ENCODE measurements at regions not wholly inside any gene's neighbourhood (a gene's known extent, or its start where the extent isn't known, plus 50 kb on each side); places are given as distances from the start of the nearest gene placed in this dataset.
"Not testable (repeated sequence)": the region's sequence is repeated elsewhere in the genome, so short reads cannot be mapped to it uniquely, and the experiment has no call there.

DNA sequence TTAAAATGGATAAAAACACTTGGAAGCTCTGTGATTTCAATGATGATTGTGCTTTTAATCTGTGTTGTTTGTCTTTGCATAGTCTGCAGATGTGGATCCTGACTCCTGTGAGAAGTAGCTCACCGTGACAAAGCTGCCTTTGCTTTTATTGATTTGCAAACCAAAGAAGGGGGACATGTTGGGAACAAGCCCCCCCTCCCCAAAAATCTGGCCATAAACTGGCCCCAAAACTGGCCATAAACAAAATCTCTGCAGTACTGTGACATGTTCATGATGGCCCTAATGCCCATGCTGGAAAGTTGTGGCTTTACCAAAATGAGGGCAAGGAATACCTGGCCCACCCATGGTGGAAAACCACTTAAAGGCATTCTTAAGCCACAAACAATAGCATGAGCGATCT is 202.4 kb downstream of the YTHDC2 start:
- not testable (repeated sequence) for H3K79me2 ChIP-seq (ENCODE audit: control insufficient read depth, insufficient read depth, low read length, unreplicated experiment); H3K27me3 ChIP-seq (ENCODE audit: insufficient read depth, low read length); H3K4me1 ChIP-seq (ENCODE audit: control insufficient read depth, insufficient read depth, low read length, unreplicated experiment); H3K4me3 ChIP-seq (ENCODE audit: low read depth, low read length); H3K27ac ChIP-seq (ENCODE audit: low read depth, low read length); H2AFZ ChIP-seq (ENCODE audit: low read length, unreplicated experiment); H3K36me3 ChIP-seq (ENCODE audit: insufficient read depth, low read length)

DNA sequence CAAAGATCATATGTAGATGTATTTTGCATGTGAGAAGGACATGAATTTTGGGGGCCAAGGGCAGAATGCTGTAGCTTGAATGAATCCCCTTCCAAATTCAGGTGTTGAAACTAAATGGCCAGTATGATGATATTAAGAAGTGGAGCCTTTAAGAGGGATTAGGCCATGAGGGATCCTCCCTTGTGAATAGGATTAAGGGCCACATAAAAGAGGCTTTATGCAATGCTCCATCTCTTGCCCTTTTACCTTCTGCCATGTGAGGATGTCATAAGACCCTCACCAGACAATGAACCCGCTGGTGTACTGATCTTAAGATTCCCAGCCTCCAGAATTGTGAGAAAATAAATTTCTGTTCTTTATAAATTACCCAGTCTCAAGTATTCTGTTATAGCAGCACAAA is 206.1 kb downstream of the YTHDC2 start:
- H3K79me2 ChIP-seq (ENCODE audit: control insufficient read depth, insufficient read depth, low read length, unreplicated experiment) = no peaks in the 10 kb centered on the region
- no peak overlapping the region for H3K27ac ChIP-seq (ENCODE audit: low read depth, low read length)
- H3K36me3 ChIP-seq (ENCODE audit: insufficient read depth, low read length) = no peaks in the 10 kb centered on the region
- no peaks in the 10 kb centered on the region for H3K4me1 ChIP-seq (ENCODE audit: control insufficient read depth, insufficient read depth, low read length, unreplicated experiment)
- H3K4me3 ChIP-seq (ENCODE audit: low read depth, low read length) = no peak overlapping the region
- H3K27me3 ChIP-seq (ENCODE audit: insufficient read depth, low read length) = no peaks in the 10 kb centered on the region
- H2AFZ ChIP-seq (ENCODE audit: low read length, unreplicated experiment) = no peak overlapping the region

DNA sequence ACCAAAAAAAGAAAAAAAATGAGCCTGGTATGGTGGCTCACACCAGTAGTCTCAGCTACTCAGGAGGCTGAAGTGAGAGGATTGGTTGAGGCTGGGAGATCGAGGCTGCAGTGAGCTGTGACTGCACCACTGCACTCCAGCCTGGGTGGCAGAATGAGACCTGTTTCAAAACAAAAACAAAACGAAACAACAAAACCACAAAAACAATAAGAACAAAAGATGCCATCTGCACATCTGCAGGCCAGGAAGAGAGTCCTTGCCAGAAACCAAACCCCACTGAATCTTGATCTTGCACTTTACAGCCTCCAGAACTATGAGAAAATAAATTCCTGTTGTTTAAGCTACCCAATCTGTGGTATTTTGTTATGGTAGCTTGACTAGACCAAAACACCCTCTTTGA is 207.7 kb downstream of the YTHDC2 start:
- Histone ChIP-seq H3K4me3 (ENCODE audit: low read depth, low read length) (no peak overlapping the region), H3K27me3 (ENCODE audit: insufficient read depth, low read length) (no peaks in the 10 kb centered on the region), H3K36me3 (ENCODE audit: insufficient read depth, low read length) (no peaks in the 10 kb centered on the region), H3K27ac (ENCODE audit: low read depth, low read length) (no peak overlapping the region), H3K4me1 (ENCODE audit: control insufficient read depth, insufficient read depth, low read length, unreplicated experiment) (no peaks in the 10 kb centered on the region), H3K79me2 (ENCODE audit: control insufficient read depth, insufficient read depth, low read length, unreplicated experiment) (no peaks in the 10 kb centered on the region), H2AFZ (ENCODE audit: low read length, unreplicated experiment) (no peak overlapping the region)

DNA sequence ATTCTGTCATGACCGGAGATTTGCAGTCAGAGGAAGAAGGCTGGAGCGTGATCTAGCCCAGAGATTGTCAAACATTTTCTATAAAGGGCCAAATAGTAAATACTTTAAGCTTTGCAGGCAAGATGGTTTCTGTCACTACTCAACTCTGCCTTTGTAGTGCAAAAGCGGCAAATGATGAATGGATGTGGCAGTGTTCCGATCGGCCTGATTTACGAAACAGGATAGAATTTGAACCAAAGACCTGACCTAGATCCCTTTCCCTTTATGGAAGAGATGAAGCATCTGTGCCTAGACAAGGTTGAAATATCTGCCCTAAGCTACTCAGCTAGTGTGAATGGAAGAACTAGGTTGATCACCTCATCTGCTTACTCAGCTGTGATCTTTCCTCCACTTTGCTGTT is 209.5 kb downstream of the YTHDC2 start:
- Histone ChIP-seq H3K79me2 (ENCODE audit: control insufficient read depth, insufficient read depth, low read length, unreplicated experiment) (no peaks in the 10 kb centered on the region), H3K4me1 (ENCODE audit: control insufficient read depth, insufficient read depth, low read length, unreplicated experiment) (no peaks in the 10 kb centered on the region), H3K36me3 (ENCODE audit: insufficient read depth, low read length) (no peaks in the 10 kb centered on the region), H3K27ac (ENCODE audit: low read depth, low read length) (no peak overlapping the region), H3K27me3 (ENCODE audit: insufficient read depth, low read length) (no peaks in the 10 kb centered on the region), H2AFZ (ENCODE audit: low read length, unreplicated experiment) (no peak overlapping the region), H3K4me3 (ENCODE audit: low read depth, low read length) (no peak overlapping the region)

DNA sequence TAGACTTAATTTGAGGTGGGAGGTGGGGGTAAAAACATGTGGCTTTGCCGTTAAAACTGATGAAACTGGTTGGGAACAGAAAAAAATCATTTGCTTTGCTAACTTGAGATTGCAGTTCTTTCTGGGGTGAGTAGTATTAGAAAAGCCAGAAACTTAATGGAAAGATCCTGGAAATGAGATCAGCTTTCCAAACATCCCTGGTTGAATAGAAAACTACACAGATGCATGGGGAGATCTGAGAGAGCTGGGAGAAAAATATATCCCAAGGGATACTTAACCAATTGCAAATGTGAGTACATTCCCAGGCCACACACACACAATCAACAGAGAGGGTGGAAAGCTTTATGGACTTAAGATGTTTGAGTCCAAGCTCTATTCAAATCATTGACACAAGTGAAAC is 222.3 kb downstream of the YTHDC2 start:
- H3K27me3 ChIP-seq (ENCODE audit: insufficient read depth, low read length) = peaks cover 3% of the 10 kb centered on the region; the same call in 1 of the 2 replicates
- no peaks in the 10 kb centered on the region for H3K79me2 ChIP-seq (ENCODE audit: control insufficient read depth, insufficient read depth, low read length, unreplicated experiment)
- no peak overlapping the region for H3K27ac ChIP-seq (ENCODE audit: low read depth, low read length)
- H3K4me1 ChIP-seq (ENCODE audit: control insufficient read depth, insufficient read depth, low read length, unreplicated experiment) = no peaks in the 10 kb centered on the region
- no peak overlapping the region for H3K4me3 ChIP-seq (ENCODE audit: low read depth, low read length)
- H2AFZ ChIP-seq (ENCODE audit: low read length, unreplicated experiment) = no peak overlapping the region
- no peaks in the 10 kb centered on the region for H3K36me3 ChIP-seq (ENCODE audit: insufficient read depth, low read length)

DNA sequence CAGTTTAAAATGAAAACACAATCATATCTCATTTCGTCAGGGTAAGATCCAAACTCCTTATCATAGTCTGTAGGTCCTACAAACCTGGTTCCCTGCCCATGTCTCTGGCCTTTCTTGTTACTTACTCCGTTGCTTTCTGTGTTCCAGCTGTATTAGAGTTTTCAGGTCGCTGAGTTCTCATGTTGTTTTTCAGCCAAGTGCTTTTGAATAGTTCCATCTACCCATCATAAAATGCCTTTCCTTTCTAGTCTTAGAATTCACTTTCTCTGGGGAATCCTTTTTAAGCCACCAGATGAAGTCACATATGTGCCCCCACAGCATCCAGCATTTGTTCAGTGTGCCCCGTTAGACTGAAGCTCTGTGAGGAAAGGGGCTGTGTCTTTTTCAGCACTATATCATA is 228.7 kb downstream of the YTHDC2 start:
- no peaks in the 10 kb centered on the region for H3K36me3 ChIP-seq (ENCODE audit: insufficient read depth, low read length)
- peaks cover 3% of the 10 kb centered on the region; the same call in 1 of the 2 replicates for H3K27me3 ChIP-seq (ENCODE audit: insufficient read depth, low read length)
- H3K79me2 ChIP-seq (ENCODE audit: control insufficient read depth, insufficient read depth, low read length, unreplicated experiment) = no peaks in the 10 kb centered on the region
- H3K4me3 ChIP-seq (ENCODE audit: low read depth, low read length) = no peak overlapping the region
- H2AFZ ChIP-seq (ENCODE audit: low read length, unreplicated experiment) = no peak overlapping the region
- H3K27ac ChIP-seq (ENCODE audit: low read depth, low read length) = no peak overlapping the region
- H3K4me1 ChIP-seq (ENCODE audit: control insufficient read depth, insufficient read depth, low read length, unreplicated experiment) = no peaks in the 10 kb centered on the region

DNA sequence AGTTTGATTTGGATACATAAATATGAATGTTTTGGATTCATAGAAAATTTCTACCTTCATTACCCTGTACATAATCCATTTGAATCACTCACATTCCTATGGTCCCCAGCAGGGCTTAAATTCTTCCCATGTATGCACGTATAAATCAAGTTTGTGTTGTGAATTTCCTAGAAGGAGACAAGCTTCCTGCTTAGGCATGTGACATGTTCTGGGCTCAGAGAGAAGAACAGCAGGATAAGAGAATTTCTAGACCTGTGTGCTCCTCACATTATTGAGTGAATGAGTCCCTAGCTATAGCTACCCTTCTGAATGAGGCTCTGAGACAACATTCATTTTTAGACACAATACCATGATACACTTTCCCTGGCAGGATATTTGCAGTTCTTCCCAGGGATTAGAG is 229.1 kb downstream of the YTHDC2 start:
- no peak overlapping the region for H3K27ac ChIP-seq (ENCODE audit: low read depth, low read length)
- no peaks in the 10 kb centered on the region for H3K4me1 ChIP-seq (ENCODE audit: control insufficient read depth, insufficient read depth, low read length, unreplicated experiment)
- no peak overlapping the region for H2AFZ ChIP-seq (ENCODE audit: low read length, unreplicated experiment)
- no peaks in the 10 kb centered on the region for H3K79me2 ChIP-seq (ENCODE audit: control insufficient read depth, insufficient read depth, low read length, unreplicated experiment)
- no peaks in the 10 kb centered on the region for H3K36me3 ChIP-seq (ENCODE audit: insufficient read depth, low read length)
- peaks cover 3% of the 10 kb centered on the region; the same call in 1 of the 2 replicates for H3K27me3 ChIP-seq (ENCODE audit: insufficient read depth, low read length)
- H3K4me3 ChIP-seq (ENCODE audit: low read depth, low read length) = no peak overlapping the region

DNA sequence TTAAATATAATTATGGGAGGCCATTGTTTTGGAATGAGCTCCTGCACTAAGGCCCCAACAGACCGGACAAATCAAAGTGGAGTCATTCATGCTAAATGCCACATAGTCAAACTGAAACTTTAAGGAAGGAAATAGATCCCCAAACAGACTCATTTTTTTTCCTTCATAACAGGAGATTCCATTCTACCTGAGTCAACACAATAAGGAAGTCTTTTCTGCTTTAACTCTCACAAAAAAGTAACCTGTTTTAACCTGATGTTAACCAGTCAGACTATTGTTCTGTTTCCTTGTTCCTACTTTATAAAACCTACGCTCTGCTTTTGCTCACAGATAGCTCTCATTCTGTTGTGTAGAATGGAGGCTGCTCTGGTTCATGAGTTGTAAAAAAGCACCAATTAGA is 234.9 kb downstream of the YTHDC2 start:
- no peaks in the 10 kb centered on the region for H3K36me3 ChIP-seq (ENCODE audit: insufficient read depth, low read length)
- H2AFZ ChIP-seq (ENCODE audit: low read length, unreplicated experiment) = no peak overlapping the region
- no peak overlapping the region for H3K4me3 ChIP-seq (ENCODE audit: low read depth, low read length)
- no peaks in the 10 kb centered on the region for H3K79me2 ChIP-seq (ENCODE audit: control insufficient read depth, insufficient read depth, low read length, unreplicated experiment)
- H3K4me1 ChIP-seq (ENCODE audit: control insufficient read depth, insufficient read depth, low read length, unreplicated experiment) = no peaks in the 10 kb centered on the region
- no peaks in the 10 kb centered on the region for H3K27me3 ChIP-seq (ENCODE audit: insufficient read depth, low read length)
- H3K27ac ChIP-seq (ENCODE audit: low read depth, low read length) = no peak overlapping the region

DNA sequence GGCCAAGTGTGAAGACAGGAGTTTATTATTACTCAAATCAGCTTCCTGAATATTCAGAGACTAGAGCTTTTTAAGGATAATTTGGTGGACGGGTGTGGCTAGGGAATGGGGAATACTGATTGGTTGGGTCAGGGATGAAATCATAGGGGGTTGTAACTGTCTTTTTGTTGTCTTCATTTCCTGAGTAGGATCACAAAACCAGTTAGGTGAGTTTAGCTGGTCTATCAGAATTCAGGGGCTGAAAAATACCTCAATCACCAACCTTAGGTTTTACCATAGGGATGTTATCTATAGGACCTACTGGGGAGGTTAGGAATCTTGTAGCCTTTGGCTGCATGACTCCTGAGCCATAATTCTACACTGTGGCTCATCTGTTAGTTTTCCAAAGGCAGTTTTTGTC is 235.8 kb downstream of the YTHDC2 start:
- no peak overlapping the region for H2AFZ ChIP-seq (ENCODE audit: low read length, unreplicated experiment)
- no peaks in the 10 kb centered on the region for H3K36me3 ChIP-seq (ENCODE audit: insufficient read depth, low read length)
- H3K79me2 ChIP-seq (ENCODE audit: control insufficient read depth, insufficient read depth, low read length, unreplicated experiment) = no peaks in the 10 kb centered on the region
- H3K4me1 ChIP-seq (ENCODE audit: control insufficient read depth, insufficient read depth, low read length, unreplicated experiment) = no peaks in the 10 kb centered on the region
- no peak overlapping the region for H3K4me3 ChIP-seq (ENCODE audit: low read depth, low read length)
- no peaks in the 10 kb centered on the region for H3K27me3 ChIP-seq (ENCODE audit: insufficient read depth, low read length)
- H3K27ac ChIP-seq (ENCODE audit: low read depth, low read length) = no peak overlapping the region

DNA sequence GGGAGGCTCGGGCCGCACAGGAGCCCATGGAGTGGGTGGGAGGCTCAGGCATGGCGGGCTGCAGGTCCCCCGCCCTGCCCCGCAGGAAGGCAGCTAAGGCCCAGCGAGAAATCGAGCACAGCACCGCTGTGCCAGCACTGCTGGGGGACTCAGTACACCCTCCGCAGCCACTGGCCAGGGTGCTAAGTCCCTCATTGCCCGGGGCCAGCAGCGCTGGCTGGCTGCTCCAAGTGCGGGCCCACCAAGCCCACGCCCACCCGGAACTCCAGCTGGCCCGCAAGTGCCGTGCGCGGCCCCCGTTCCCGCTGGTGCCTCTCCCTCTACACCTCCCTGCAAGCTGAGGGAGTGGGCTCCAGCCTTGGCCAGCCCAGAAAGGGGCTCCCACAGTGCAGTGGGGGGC is 239.7 kb downstream of the YTHDC2 start:
- H3K79me2 ChIP-seq (ENCODE audit: control insufficient read depth, insufficient read depth, low read length, unreplicated experiment); H3K27ac ChIP-seq (ENCODE audit: low read depth, low read length); H3K36me3 ChIP-seq (ENCODE audit: insufficient read depth, low read length); H3K4me1 ChIP-seq (ENCODE audit: control insufficient read depth, insufficient read depth, low read length, unreplicated experiment); H3K4me3 ChIP-seq (ENCODE audit: low read depth, low read length); H2AFZ ChIP-seq (ENCODE audit: low read length, unreplicated experiment); H3K27me3 ChIP-seq (ENCODE audit: insufficient read depth, low read length): not testable (repeated sequence)

DNA sequence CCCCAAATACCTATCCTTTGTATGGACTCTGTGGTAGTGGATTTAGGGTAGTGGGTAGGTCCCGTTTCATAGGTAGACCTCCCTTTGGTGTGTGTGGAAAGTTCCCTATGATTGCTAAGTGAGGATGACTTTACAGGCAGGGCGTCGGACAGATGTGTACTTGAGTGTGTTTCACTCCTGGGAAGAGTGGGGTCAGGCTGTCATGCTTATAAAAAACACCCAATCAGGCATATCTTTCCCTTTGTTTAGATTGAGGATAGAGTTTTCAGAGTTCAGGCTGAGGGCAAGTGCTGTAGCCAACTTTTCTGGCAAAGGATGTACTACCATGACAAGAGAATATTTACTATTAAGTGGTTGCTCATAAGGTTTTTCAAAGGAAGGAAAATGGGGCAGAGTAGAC is 242.0 kb downstream of the YTHDC2 start:
- H2AFZ ChIP-seq (ENCODE audit: low read length, unreplicated experiment) = no peak overlapping the region
- no peaks in the 10 kb centered on the region for H3K4me1 ChIP-seq (ENCODE audit: control insufficient read depth, insufficient read depth, low read length, unreplicated experiment)
- no peaks in the 10 kb centered on the region for H3K36me3 ChIP-seq (ENCODE audit: insufficient read depth, low read length)
- H3K4me3 ChIP-seq (ENCODE audit: low read depth, low read length) = no peak overlapping the region
- H3K27me3 ChIP-seq (ENCODE audit: insufficient read depth, low read length) = no peaks in the 10 kb centered on the region
- H3K79me2 ChIP-seq (ENCODE audit: control insufficient read depth, insufficient read depth, low read length, unreplicated experiment) = no peaks in the 10 kb centered on the region
- H3K27ac ChIP-seq (ENCODE audit: low read depth, low read length) = no peak overlapping the region

DNA sequence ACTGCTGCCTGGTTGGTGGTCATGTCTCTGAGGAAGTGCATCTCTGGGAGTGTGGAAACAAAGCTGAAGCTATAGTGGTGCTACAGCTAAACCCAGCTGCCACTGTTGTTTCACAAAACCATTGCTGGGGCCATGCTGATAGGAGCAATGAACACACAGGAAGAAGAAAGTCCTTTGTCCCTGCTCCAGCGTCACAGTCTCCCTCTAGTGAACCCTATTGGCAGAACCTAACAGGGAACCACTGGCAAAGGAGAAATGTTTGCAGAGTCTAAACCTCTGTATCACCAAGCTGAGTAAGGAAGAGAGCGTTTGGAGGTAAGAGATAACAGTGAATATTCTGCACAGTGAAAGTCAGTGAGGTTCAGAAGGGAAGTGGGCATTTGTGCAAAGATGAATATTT is 244.0 kb downstream of the YTHDC2 start:
- no peaks in the 10 kb centered on the region for H3K36me3 ChIP-seq (ENCODE audit: insufficient read depth, low read length)
- H3K79me2 ChIP-seq (ENCODE audit: control insufficient read depth, insufficient read depth, low read length, unreplicated experiment) = no peaks in the 10 kb centered on the region
- H2AFZ ChIP-seq (ENCODE audit: low read length, unreplicated experiment) = no peak overlapping the region
- H3K4me3 ChIP-seq (ENCODE audit: low read depth, low read length) = no peak overlapping the region
- H3K4me1 ChIP-seq (ENCODE audit: control insufficient read depth, insufficient read depth, low read length, unreplicated experiment) = no peaks in the 10 kb centered on the region
- no peaks in the 10 kb centered on the region for H3K27me3 ChIP-seq (ENCODE audit: insufficient read depth, low read length)
- no peak overlapping the region for H3K27ac ChIP-seq (ENCODE audit: low read depth, low read length)
